KMS-11 (cell line): ENCODE measurements at regions not wholly inside any gene's neighbourhood (a gene's known extent, or its start where the extent isn't known, plus 50 kb on each side); places are given as distances from the start of the nearest gene placed in this dataset.
A peak's percentile ranks its signal among the peaks of the same experiment; 100 is the strongest.

Source experiments
- H2AFZ ChIP-seq: fragments of 200-600 bp; sonication (generic); 2 replicates; pipeline ENCODE4 v1.6.1; 2016; ENCODE audit warnings: antibody characterized with exemption, mixed run types, low read depth
- H3K27ac ChIP-seq: fragments of 200-600 bp; sonication (generic); 2 replicates; pipeline ENCODE4 v1.6.1; 2016; ENCODE audit warnings: mild to moderate bottlenecking, mixed run types
- H3K27me3 ChIP-seq: fragments of 200-600 bp; sonication (generic); 2 replicates; pipeline ENCODE4 v1.6.1; 2017; ENCODE audit warnings: mild to moderate bottlenecking, low read depth, mixed run types, moderate library complexity; ENCODE audit not compliant: insufficient read depth
- H3K36me3 ChIP-seq: fragments of 200-600 bp; sonication (generic); 2 replicates; pipeline ENCODE4 v1.6.1; 2017; ENCODE audit warnings: mild to moderate bottlenecking, mixed run types; ENCODE audit not compliant: insufficient read depth
- H3K4me1 ChIP-seq: fragments of 200-600 bp; sonication (generic); 2 replicates; pipeline ENCODE4 v1.6.1; 2016; ENCODE audit warnings: mild to moderate bottlenecking, low read depth, mixed run types; ENCODE audit not compliant: poor library complexity, severe bottlenecking
- H3K4me2 ChIP-seq: fragments of 200-600 bp; sonication (generic); 2 replicates; pipeline ENCODE4 v1.7.0; 2016; ENCODE audit warnings: mild to moderate bottlenecking, mixed run types
- H3K4me3 ChIP-seq: fragments of 200-600 bp; sonication (generic); IDR thresholded peaks from 2 replicates; pipeline ENCODE4 v1.6.1; 2017; ENCODE audit warnings: low read depth, low read length, mixed read lengths; ENCODE audit not compliant: insufficient read depth
- H3K79me2 ChIP-seq: fragments of 200-600 bp; sonication (generic); 2 replicates; pipeline ENCODE4 v1.6.1; 2016; ENCODE audit warnings: low read depth, mixed run types; ENCODE audit not compliant: insufficient read depth
- H3K9ac ChIP-seq: fragments of 200-600 bp; sonication (generic); 2 replicates; pipeline ENCODE4 v1.6.1; 2016; ENCODE audit warnings: mild to moderate bottlenecking, mixed run types
- H4K20me1 ChIP-seq: fragments of 200-600 bp; sonication (generic); 2 replicates; pipeline ENCODE4 v1.6.1; 2016; ENCODE audit warnings: mild to moderate bottlenecking, mixed run types; ENCODE audit not compliant: insufficient read depth
- TF ChIP-seq, protein P1 (sequence below): fragments of 200-600 bp; sonication (generic); conservative IDR thresholded peaks from 2 replicates; pipeline ENCODE4 v1.6.1; 2017; ENCODE audit warnings: low read depth, mild to moderate bottlenecking, antibody characterized with exemption, low read length, moderate library complexity, mixed read lengths

GRCh38 chr5:12312343-12312742 is 408.1 kb upstream of the CTNND2 start:
- no peaks in the 10 kb centered on the region for H4K20me1 ChIP-seq
- no peak overlapping the region for H2AFZ ChIP-seq
- H3K27me3 ChIP-seq: no peaks in the 10 kb centered on the region
- no peak overlapping the region for H3K4me2 ChIP-seq
- no peaks in the 10 kb centered on the region for H3K4me1 ChIP-seq
- TF ChIP-seq, protein P1, sequence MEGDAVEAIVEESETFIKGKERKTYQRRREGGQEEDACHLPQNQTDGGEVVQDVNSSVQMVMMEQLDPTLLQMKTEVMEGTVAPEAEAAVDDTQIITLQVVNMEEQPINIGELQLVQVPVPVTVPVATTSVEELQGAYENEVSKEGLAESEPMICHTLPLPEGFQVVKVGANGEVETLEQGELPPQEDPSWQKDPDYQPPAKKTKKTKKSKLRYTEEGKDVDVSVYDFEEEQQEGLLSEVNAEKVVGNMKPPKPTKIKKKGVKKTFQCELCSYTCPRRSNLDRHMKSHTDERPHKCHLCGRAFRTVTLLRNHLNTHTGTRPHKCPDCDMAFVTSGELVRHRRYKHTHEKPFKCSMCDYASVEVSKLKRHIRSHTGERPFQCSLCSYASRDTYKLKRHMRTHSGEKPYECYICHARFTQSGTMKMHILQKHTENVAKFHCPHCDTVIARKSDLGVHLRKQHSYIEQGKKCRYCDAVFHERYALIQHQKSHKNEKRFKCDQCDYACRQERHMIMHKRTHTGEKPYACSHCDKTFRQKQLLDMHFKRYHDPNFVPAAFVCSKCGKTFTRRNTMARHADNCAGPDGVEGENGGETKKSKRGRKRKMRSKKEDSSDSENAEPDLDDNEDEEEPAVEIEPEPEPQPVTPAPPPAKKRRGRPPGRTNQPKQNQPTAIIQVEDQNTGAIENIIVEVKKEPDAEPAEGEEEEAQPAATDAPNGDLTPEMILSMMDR: no peak
- no peak overlapping the region for H3K9ac ChIP-seq
- H3K79me2 ChIP-seq: no peaks in the 10 kb centered on the region
- H3K36me3 ChIP-seq: no peaks in the 10 kb centered on the region
- no peak overlapping the region for H3K27ac ChIP-seq
- no peak overlapping the region for H3K4me3 ChIP-seq

DNA sequence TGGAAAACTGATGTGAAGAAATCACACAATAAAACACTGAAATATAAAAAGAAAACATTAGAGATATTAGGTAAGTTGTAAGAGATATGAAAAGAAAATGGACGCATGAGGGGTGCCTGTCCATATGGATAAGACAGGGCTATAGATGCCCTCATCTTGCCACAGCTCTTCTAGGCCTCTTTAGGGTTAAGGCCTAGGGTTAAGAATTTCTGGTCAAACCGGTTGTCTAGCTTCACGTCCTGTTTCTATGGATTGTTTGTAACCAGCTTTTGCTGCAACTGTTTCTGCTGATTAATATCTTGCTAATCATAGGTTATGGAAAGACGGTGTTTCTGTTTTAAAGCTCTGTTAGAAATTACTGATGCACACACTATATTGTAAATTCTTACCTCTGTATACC is 389.9 kb upstream of the CTNND2 start:
- Histone ChIP-seq H3K4me2 (no peak overlapping the region), H3K4me3 (no peak overlapping the region), H3K36me3 (no peaks in the 10 kb centered on the region), H2AFZ (no peak overlapping the region), H3K79me2 (no peaks in the 10 kb centered on the region), H3K27me3 (no peaks in the 10 kb centered on the region), H3K4me1 (no peaks in the 10 kb centered on the region), H4K20me1 (no peaks in the 10 kb centered on the region), H3K9ac (no peak overlapping the region), H3K27ac (no peak overlapping the region)
- TF ChIP-seq, protein P1: no peak

GRCh38 chr5:12292610-12293204 is 388.5 kb upstream of the CTNND2 start:
- Histone ChIP-seq H3K27ac (no peak overlapping the region), H3K79me2 (no peaks in the 10 kb centered on the region), H3K4me3 (no peak overlapping the region), H3K4me2 (no peak overlapping the region), H3K27me3 (no peaks in the 10 kb centered on the region), H2AFZ (no peak overlapping the region), H3K4me1 (no peaks in the 10 kb centered on the region), H3K36me3 (no peaks in the 10 kb centered on the region), H3K9ac (no peak overlapping the region), H4K20me1 (no peaks in the 10 kb centered on the region)
- TF ChIP-seq, protein P1: peak; percentile 65

DNA sequence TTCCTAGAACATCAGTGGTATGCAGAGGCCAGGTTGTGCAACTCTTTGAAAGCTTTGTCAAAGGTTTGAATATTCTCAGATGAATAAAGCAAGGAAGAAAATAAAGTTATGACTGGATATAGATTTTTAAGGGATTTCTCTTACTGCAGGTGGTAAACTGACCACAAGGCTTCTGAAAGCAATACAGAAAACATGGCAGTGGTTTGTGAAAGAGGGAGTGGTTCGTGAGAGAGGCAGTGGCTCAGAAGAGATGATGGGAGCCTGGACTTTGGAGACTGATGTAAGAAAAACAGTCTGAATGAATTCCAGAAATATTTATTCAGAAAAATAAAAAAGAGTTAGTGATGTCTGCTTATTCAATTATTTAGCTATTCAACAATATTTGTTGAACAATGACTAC is 380.4 kb upstream of the CTNND2 start:
- TF ChIP-seq, protein P1: no peak
- H3K4me3 ChIP-seq: no peak overlapping the region
- H3K4me1 ChIP-seq: peaks cover 13% of the 10 kb centered on the region
- H3K79me2 ChIP-seq: no peaks in the 10 kb centered on the region
- no peak overlapping the region for H3K9ac ChIP-seq
- H3K36me3 ChIP-seq: no peaks in the 10 kb centered on the region
- no peaks in the 10 kb centered on the region for H3K27me3 ChIP-seq
- no peak overlapping the region for H3K27ac ChIP-seq
- peak overlapping the region; percentile 11; the same call in 1 of the 2 replicates for H3K4me2 ChIP-seq
- no peaks in the 10 kb centered on the region for H4K20me1 ChIP-seq
- no peak overlapping the region for H2AFZ ChIP-seq
